ENCODE measurements at regions not wholly inside any gene's neighbourhood (a gene's known extent, or its start where the extent isn't known, plus 50 kb on each side); places are given as distances from the start of the nearest gene placed in this dataset.

DNA sequence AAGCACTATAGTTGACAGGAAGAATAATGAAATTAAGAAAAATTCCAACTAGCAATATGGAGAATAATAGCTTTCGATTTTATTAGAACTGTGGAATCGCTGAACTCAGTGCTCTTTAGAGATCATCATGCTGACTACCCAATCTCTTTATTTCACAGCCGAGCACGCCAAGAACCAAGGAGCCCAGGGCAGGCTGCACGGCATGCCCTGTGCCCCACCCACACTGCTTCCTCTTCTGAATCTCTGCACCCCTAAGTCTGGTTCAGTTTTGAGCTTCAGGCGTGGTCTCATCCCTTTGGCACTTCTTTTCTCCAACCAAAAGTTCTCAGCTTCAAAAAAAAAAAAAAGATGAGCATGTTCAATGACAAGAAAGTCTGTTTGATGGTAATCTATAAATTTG lies 92.4 kb upstream of the ZNF800 start:
- in situ Hi-C loops (cut with HindIII; ENCODE audit: low pct_ligation_motif_present, low sequenced_read_pairs), result no loop called here
- H3K4me3 ChIP-seq (ENCODE audit: low read depth, low read length), result no peak overlapping the region
- H3K27me3 ChIP-seq (replicated peaks), result no peaks in the 10 kb centered on the region
- TF ChIP-seq, protein P1, sequence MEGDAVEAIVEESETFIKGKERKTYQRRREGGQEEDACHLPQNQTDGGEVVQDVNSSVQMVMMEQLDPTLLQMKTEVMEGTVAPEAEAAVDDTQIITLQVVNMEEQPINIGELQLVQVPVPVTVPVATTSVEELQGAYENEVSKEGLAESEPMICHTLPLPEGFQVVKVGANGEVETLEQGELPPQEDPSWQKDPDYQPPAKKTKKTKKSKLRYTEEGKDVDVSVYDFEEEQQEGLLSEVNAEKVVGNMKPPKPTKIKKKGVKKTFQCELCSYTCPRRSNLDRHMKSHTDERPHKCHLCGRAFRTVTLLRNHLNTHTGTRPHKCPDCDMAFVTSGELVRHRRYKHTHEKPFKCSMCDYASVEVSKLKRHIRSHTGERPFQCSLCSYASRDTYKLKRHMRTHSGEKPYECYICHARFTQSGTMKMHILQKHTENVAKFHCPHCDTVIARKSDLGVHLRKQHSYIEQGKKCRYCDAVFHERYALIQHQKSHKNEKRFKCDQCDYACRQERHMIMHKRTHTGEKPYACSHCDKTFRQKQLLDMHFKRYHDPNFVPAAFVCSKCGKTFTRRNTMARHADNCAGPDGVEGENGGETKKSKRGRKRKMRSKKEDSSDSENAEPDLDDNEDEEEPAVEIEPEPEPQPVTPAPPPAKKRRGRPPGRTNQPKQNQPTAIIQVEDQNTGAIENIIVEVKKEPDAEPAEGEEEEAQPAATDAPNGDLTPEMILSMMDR (IDR thresholded peaks at IDR 0.05; ENCODE audit: low read depth, low read length, missing control alignments), result no peak
- H3K36me3 ChIP-seq (replicated peaks), result no peaks in the 10 kb centered on the region
- H3K27ac ChIP-seq, result no peak overlapping the region
- DNase-seq, result no peak

DNA sequence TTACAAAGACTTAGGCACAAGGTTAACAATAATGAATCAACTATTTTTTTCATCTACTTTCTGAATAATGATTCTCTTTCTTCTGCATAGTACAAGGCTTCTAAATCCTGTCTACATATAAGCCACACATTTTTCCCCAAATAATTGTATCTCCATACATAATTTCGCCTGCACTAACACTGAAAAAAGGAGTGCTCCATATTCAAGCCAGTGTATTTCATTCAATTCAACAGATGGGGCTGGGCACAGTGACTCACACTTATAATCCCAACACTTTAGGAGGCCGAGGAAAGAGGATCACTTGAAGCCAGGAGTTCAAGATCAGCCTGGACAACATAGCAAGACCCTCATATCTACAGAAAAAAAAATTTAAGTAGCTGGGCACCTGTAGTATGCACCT lies 86.0 kb upstream of the ZNF800 start:
- DNase-seq, result no peak
- Histone ChIP-seq H3K4me3 (ENCODE audit: low read depth, low read length) (no peak overlapping the region), H3K36me3 (replicated peaks) (no peaks in the 10 kb centered on the region), H3K27ac (no peak overlapping the region), H3K27me3 (replicated peaks) (no peaks in the 10 kb centered on the region)
- in situ Hi-C loops (cut with HindIII; ENCODE audit: low pct_ligation_motif_present, low sequenced_read_pairs), result no loop called here
- TF ChIP-seq, protein P1 (IDR thresholded peaks at IDR 0.05; ENCODE audit: low read depth, low read length, missing control alignments), result no peak

DNA sequence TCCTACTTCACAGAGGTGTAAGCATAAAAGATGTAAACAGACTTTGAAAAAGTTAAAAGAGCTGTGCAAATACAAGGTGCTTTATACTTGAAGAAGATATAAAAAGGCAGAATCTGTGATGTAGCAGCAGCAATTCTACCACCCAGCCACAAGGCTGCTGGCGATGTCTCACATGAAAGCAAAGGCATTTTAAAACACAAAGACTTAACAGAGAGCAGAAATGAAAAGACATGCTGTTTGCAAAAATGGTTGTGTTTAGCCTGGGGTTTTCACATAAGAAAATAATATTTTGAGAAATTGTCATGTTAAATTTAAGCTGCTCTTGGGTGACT lies 85.5 kb upstream of the ZNF800 start:
- Histone ChIP-seq H3K4me3 (ENCODE audit: low read depth, low read length) (no peak overlapping the region), H3K27me3 (replicated peaks) (no peaks in the 10 kb centered on the region), H3K27ac (no peak overlapping the region), H3K36me3 (replicated peaks) (no peaks in the 10 kb centered on the region)
- TF ChIP-seq, protein P1 (IDR thresholded peaks at IDR 0.05; ENCODE audit: low read depth, low read length, missing control alignments), result peak; percentile 15
- DNase-seq, result no peak
- in situ Hi-C loops (cut with HindIII; ENCODE audit: low pct_ligation_motif_present, low sequenced_read_pairs), result no loop called here

DNA sequence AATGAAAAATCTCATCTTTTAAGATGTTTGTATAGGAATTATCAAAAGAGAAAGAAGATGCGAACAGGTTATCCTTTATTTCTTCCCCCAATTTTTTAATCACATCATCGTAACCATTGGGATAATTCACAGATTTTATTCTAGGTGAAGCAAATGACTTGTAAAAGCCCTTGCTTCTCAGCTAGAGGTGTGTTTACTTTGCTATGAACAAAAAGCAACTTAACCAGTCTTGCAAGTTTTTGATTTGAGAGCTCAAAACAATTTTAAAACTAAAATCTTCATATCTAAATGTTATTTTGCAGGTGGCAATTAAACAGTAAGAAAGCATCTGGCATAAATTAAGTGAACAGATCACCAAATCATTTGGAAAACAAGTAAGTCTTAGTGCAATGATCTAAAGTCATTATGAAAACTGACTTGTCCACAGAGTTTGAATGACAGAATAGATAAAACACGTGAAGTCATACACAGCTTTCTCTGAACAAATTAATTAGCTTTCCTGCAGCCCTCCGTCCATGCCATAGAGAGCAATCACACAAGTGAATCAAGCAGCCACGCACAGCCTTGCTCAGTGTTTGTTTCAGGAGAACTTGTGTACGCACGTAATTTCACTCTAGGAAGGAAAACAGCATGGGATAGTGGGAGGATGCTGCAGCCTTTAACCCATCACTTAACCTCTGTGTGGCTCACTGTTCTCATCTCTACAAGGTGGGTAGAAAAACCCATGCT lies 85.0 kb upstream of the ZNF800 start:
- TF ChIP-seq, protein P1 (IDR thresholded peaks at IDR 0.05; ENCODE audit: low read depth, low read length, missing control alignments), result no peak
- in situ Hi-C loops (cut with HindIII; ENCODE audit: low pct_ligation_motif_present, low sequenced_read_pairs), result no loop called here
- H3K27me3 ChIP-seq (replicated peaks), result no peaks in the 10 kb centered on the region
- no peak overlapping the region for H3K4me3 ChIP-seq (ENCODE audit: low read depth, low read length)
- H3K27ac ChIP-seq, result no peak overlapping the region
- DNase-seq, result no peak
- H3K36me3 ChIP-seq (replicated peaks), result no peaks in the 10 kb centered on the region

DNA sequence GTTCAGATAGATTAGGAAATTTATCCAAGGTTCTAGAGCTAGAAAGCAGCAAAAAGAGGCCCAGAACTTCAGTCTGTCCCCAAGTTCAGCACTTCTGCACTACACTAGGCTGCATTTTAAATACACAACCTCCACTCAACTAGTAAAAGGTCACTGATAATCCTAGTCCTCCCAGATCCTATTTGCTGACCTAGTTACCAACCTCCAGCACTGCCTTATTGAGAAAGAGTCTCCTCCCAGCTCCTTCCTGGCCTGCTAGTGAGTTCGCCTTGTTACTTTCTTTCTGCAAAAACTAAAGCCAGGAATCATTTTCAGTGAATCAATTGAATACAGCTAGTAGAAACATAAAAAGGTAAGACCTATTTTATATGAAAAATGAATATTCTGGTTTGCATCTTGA lies 84.1 kb upstream of the ZNF800 start:
- Histone ChIP-seq H3K4me3 (ENCODE audit: low read depth, low read length) (no peak overlapping the region), H3K27ac (no peak overlapping the region), H3K27me3 (replicated peaks) (no peaks in the 10 kb centered on the region), H3K36me3 (replicated peaks) (no peaks in the 10 kb centered on the region)
- TF ChIP-seq, protein P1 (IDR thresholded peaks at IDR 0.05; ENCODE audit: low read depth, low read length, missing control alignments), result no peak
- no peak for DNase-seq
- in situ Hi-C loops (cut with HindIII; ENCODE audit: low pct_ligation_motif_present, low sequenced_read_pairs), result no loop called here

DNA sequence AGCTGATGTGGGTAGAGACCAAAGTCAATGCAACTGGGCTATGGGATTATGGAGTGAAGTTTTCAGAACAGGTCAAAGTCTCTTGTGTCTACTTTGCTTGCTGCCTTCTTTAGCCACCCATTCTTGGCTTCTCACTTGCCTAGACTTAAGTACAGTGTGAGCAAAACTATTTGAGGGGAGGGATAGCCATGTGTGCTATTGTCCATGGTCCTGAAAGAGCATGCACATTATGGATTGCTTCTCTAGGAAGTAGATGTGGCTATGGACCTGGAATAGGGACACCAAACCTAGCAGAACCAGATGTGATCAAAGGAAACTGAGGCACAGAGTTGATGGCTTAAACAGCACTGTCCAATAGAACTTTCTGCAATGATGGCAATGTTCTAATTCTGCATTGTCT lies 81.9 kb upstream of the ZNF800 start:
- no peaks in the 10 kb centered on the region for H3K27me3 ChIP-seq (replicated peaks)
- TF ChIP-seq, protein P1 (IDR thresholded peaks at IDR 0.05; ENCODE audit: low read depth, low read length, missing control alignments), result no peak

More for the DNA sequence above, 81.9 kb upstream of the ZNF800 start:
- no peak for DNase-seq
- H3K27ac ChIP-seq, result no peak overlapping the region
- H3K36me3 ChIP-seq (replicated peaks), result no peaks in the 10 kb centered on the region
- in situ Hi-C loops (cut with HindIII; ENCODE audit: low pct_ligation_motif_present, low sequenced_read_pairs), result no loop called here
- no peak overlapping the region for H3K4me3 ChIP-seq (ENCODE audit: low read depth, low read length)

Measured in brain microvascular endothelial cell (primary cell).